ENCODE measurements at regions not wholly inside any gene's neighbourhood (a gene's known extent, or its start where the extent isn't known, plus 50 kb on each side); places are given as distances from the start of the nearest gene placed in this dataset.

DNA sequence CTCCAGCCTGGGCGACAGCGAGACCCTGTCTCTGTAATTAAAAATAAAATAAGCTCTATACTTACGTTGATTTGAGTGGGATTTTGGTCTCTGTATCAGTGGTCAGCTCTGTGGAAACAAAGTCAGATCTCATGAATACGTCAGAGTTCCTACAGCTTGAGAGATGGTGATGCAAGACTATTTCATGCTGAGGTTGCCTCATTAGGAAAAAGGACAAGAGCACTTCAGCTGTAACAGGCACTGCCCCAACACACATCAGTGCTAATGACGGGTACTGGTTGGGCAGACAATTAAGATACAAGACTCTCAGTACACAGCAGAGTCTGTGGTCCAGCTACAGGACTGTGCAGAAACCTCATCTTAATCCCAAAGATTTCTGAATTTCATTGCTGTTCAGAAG lies 246.4 kb upstream of the AMIGO2 start:
- no peak for TF ChIP-seq POLR2AphosphoS5 (IDR thresholded peaks at IDR 0.05; ENCODE audit: insufficient read depth in 1 of 2, low read depth in 1 of 2)
- TF ChIP-seq, protein P1, sequence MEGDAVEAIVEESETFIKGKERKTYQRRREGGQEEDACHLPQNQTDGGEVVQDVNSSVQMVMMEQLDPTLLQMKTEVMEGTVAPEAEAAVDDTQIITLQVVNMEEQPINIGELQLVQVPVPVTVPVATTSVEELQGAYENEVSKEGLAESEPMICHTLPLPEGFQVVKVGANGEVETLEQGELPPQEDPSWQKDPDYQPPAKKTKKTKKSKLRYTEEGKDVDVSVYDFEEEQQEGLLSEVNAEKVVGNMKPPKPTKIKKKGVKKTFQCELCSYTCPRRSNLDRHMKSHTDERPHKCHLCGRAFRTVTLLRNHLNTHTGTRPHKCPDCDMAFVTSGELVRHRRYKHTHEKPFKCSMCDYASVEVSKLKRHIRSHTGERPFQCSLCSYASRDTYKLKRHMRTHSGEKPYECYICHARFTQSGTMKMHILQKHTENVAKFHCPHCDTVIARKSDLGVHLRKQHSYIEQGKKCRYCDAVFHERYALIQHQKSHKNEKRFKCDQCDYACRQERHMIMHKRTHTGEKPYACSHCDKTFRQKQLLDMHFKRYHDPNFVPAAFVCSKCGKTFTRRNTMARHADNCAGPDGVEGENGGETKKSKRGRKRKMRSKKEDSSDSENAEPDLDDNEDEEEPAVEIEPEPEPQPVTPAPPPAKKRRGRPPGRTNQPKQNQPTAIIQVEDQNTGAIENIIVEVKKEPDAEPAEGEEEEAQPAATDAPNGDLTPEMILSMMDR (IDR thresholded peaks at IDR 0.05): no peak

Data from vagina (tissue), 2 donors.